Stimulated activated CD4-positive, alpha-beta T cell treated with anti-CD3 and anti-CD28 coated beads, Interleukin-1b, Interleukin-23, amount 100 ng/mL, for 48 hours (primary cell): ENCODE measurements at regions not wholly inside any gene's neighbourhood (a gene's known extent, or its start where the extent isn't known, plus 50 kb on each side); places are given as distances from the start of the nearest gene placed in this dataset.

ENCODE experiments used
- DNase-seq: peaks from one replicate; pipeline ENCODE4 v3.0.0-alpha.2; 2020

GRCh38 chr5:108436696-108437095 is 54.8 kb upstream of the FBXL17 start:
- DNase-seq, result no peak

- no peak for DNase-seq
These were observed 51.7 kb upstream of the FBXL17 start for GRCh38 chr5:108433600-108433999.

GRCh38 chr5:108432024-108432423 is 50.1 kb upstream of the FBXL17 start:
- DNase-seq, result no peak
